Mesothelial cell of epicardium (in vitro differentiated cells): ENCODE measurements at regions not wholly inside any gene's neighbourhood (a gene's known extent, or its start where the extent isn't known, plus 50 kb on each side); places are given as distances from the start of the nearest gene placed in this dataset.

Experiments used
- DNase-seq, 2 experiments: peaks; one replicate each; pipeline ENCODE4 v3.0.0; 2021; ENCODE audit warnings: low spot score in 2 of 2; ENCODE audit not compliant: unreplicated experiment in 2 of 2
- H3K27ac Mint-ChIP-seq: 2 replicates; pipeline ENCODE4 v1.8.0; 2021; ENCODE audit warnings: mixed read lengths
- H3K27me3 Mint-ChIP-seq: 2 replicates; pipeline ENCODE4 v1.8.0; 2021; ENCODE audit warnings: low read depth, mixed read lengths
- H3K36me3 Mint-ChIP-seq: 2 replicates; pipeline ENCODE4 v1.8.0; 2021; ENCODE audit warnings: mixed read lengths
- H3K4me1 Mint-ChIP-seq: 2 replicates; pipeline ENCODE4 v1.8.0; 2021; ENCODE audit warnings: mixed read lengths
- H3K4me3 Mint-ChIP-seq: 2 replicates; pipeline ENCODE4 v1.8.0; 2021; ENCODE audit warnings: mild to moderate bottlenecking, moderate library complexity, mixed read lengths
- H3K9me3 Mint-ChIP-seq: 2 replicates; pipeline ENCODE4 v1.8.0; 2021; ENCODE audit warnings: mixed read lengths
- TF ChIP-seq, protein P1 (sequence below): fragments of 200-600 bp; sonication (generic); IDR thresholded peaks from one replicate; pipeline ENCODE4 v1.5.0; 2021; ENCODE audit warnings: antibody characterized with exemption; ENCODE audit not compliant: unreplicated experiment

DNA sequence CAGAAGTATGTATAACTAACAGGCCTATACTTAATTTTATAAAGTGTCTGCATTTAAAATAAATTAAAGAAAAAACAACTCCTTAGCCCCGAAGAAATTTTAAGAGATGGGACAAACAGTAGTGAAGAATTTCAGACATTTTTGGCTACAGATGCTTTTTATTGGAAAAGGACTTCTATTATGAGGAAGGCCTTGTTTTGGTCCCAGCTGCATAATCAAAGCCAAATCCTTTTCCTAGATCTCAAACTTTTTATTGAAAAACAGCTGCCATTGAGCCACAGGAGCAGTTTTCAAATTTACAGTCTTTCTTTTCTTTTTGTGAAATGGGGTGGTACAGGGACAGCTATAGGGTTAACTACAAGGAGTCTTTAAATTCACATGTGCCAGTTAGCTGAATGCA lies 51.3 kb upstream of the SETBP1 start:
- Mint-ChIP-seq H3K36me3 (no peaks in the 10 kb centered on the region), H3K4me1 (no peaks in the 10 kb centered on the region), H3K9me3 (peaks cover 13% of the 10 kb centered on the region), H3K4me3 (no peak overlapping the region), H3K27ac (no peak overlapping the region), H3K27me3 (peaks cover under 1% of the 10 kb centered on the region)
- TF ChIP-seq, protein P1, sequence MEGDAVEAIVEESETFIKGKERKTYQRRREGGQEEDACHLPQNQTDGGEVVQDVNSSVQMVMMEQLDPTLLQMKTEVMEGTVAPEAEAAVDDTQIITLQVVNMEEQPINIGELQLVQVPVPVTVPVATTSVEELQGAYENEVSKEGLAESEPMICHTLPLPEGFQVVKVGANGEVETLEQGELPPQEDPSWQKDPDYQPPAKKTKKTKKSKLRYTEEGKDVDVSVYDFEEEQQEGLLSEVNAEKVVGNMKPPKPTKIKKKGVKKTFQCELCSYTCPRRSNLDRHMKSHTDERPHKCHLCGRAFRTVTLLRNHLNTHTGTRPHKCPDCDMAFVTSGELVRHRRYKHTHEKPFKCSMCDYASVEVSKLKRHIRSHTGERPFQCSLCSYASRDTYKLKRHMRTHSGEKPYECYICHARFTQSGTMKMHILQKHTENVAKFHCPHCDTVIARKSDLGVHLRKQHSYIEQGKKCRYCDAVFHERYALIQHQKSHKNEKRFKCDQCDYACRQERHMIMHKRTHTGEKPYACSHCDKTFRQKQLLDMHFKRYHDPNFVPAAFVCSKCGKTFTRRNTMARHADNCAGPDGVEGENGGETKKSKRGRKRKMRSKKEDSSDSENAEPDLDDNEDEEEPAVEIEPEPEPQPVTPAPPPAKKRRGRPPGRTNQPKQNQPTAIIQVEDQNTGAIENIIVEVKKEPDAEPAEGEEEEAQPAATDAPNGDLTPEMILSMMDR = no peak
- DNase-seq = no peak

DNA sequence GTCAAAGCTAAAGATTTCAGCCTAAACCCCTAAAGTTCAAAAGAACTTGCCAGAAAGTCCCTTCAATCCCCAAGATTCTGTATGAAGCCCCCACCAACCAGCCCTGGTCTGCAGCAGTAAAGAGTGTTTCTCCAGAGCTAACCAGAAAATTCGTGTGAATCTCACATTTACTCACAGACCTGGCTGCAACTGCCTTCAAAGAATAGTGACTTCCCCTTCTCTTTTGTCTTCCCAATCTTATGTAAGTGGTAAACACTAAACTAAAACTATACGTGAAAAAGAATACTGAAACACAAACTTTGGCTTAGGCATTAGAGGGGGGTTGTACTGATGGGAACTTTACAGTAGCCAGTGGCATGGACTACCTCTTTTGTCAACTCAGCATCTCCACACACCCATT lies 50.6 kb upstream of the SETBP1 start:
- no peaks in the 10 kb centered on the region for H3K27me3 Mint-ChIP-seq
- TF ChIP-seq, protein P1 = no peak
- DNase-seq = no peak
- H3K9me3 Mint-ChIP-seq = peaks cover 12% of the 10 kb centered on the region
- H3K36me3 Mint-ChIP-seq = no peaks in the 10 kb centered on the region
- no peak overlapping the region for H3K4me3 Mint-ChIP-seq
- no peak overlapping the region for H3K27ac Mint-ChIP-seq
- no peaks in the 10 kb centered on the region for H3K4me1 Mint-ChIP-seq
